ENCODE measurements at regions not wholly inside any gene's neighbourhood (a gene's known extent, or its start where the extent isn't known, plus 50 kb on each side); places are given as distances from the start of the nearest gene placed in this dataset.

- no peak overlapping the region for H3K9ac ChIP-seq (ENCODE audit: low read length in 3 of 3)
- intact Hi-C loops (cut with DNase I), result no loop called here
These were observed 583.7 kb upstream of the B3GAT1 start for GRCh38 chr11:134995741-134996140.

GRCh38 chr11:134994431-134994830, 582.4 kb upstream of the B3GAT1 start:
- DNase-seq, result no peak
- no peak overlapping the region for H3K4me3 ChIP-seq (ENCODE audit: low read length in 3 of 3)
- no peak overlapping the region for H3K9ac ChIP-seq (ENCODE audit: low read length in 3 of 3)
- intact Hi-C loops (cut with DNase I), result no loop called here
- no peak overlapping the region for H3K27ac ChIP-seq (ENCODE audit: low read depth in 2 of 2, low read length in 2 of 2)
- H3K36me3 ChIP-seq (ENCODE audit: control insufficient read depth in 2 of 3, insufficient read depth in 3 of 3, low read length in 3 of 3), result no peaks in the 10 kb centered on the region
- no peaks in the 10 kb centered on the region for H3K9me3 ChIP-seq (ENCODE audit: control insufficient read depth in 2 of 3, insufficient read depth in 1 of 3, low read length in 3 of 3)
- no peak for TF ChIP-seq CTCF (IDR thresholded peaks at IDR 0.05; ENCODE audit: borderline replicate concordance, extremely low read depth, insufficient read depth)
- no peaks in the 10 kb centered on the region for H3K4me1 ChIP-seq (ENCODE audit: control insufficient read depth in 2 of 3, insufficient read depth in 2 of 3, low read depth in 1 of 3, low read length in 3 of 3)
- FAIRE-seq, result no peak
- no peaks in the 10 kb centered on the region for H3K27me3 ChIP-seq (ENCODE audit: control insufficient read depth, insufficient read depth, low read length)

More at GRCh38 chr11:134995741-134996140, 583.7 kb upstream of the B3GAT1 start:
- Histone ChIP-seq H3K27me3 (ENCODE audit: control insufficient read depth, insufficient read depth, low read length) (no peaks in the 10 kb centered on the region), H3K4me3 (ENCODE audit: low read length in 3 of 3) (no peak overlapping the region), H3K4me1 (ENCODE audit: control insufficient read depth in 2 of 3, insufficient read depth in 2 of 3, low read depth in 1 of 3, low read length in 3 of 3) (no peaks in the 10 kb centered on the region), H3K27ac (ENCODE audit: low read depth in 2 of 2, low read length in 2 of 2) (no peak overlapping the region), H3K9me3 (ENCODE audit: control insufficient read depth in 2 of 3, insufficient read depth in 1 of 3, low read length in 3 of 3) (no peaks in the 10 kb centered on the region), H3K36me3 (ENCODE audit: control insufficient read depth in 2 of 3, insufficient read depth in 3 of 3, low read length in 3 of 3) (no peaks in the 10 kb centered on the region)
- DNase-seq (no peak), FAIRE-seq (no peak)
- no peak for TF ChIP-seq CTCF (IDR thresholded peaks at IDR 0.05; ENCODE audit: borderline replicate concordance, extremely low read depth, insufficient read depth)

GRCh38 chr11:134993691-134994243, 581.7 kb upstream of the B3GAT1 start:
- H3K9me3 ChIP-seq (ENCODE audit: control insufficient read depth in 2 of 3, insufficient read depth in 1 of 3, low read length in 3 of 3), result no peaks in the 10 kb centered on the region
- no peak overlapping the region for H3K9ac ChIP-seq (ENCODE audit: low read length in 3 of 3)
- no peaks in the 10 kb centered on the region for H3K27me3 ChIP-seq (ENCODE audit: control insufficient read depth, insufficient read depth, low read length)
- no peak for DNase-seq
- no peak overlapping the region for H3K4me3 ChIP-seq (ENCODE audit: low read length in 3 of 3)
- intact Hi-C loops (cut with DNase I), result no loop called here
- no peak for TF ChIP-seq CTCF (IDR thresholded peaks at IDR 0.05; ENCODE audit: borderline replicate concordance, extremely low read depth, insufficient read depth)
- no peaks in the 10 kb centered on the region for H3K4me1 ChIP-seq (ENCODE audit: control insufficient read depth in 2 of 3, insufficient read depth in 2 of 3, low read depth in 1 of 3, low read length in 3 of 3)
- H3K27ac ChIP-seq (ENCODE audit: low read depth in 2 of 2, low read length in 2 of 2), result no peak overlapping the region
- FAIRE-seq, result no peak
- no peaks in the 10 kb centered on the region for H3K36me3 ChIP-seq (ENCODE audit: control insufficient read depth in 2 of 3, insufficient read depth in 3 of 3, low read length in 3 of 3)

GRCh38 chr11:134992981-134993380, 580.9 kb upstream of the B3GAT1 start:
- FAIRE-seq, result no peak
- intact Hi-C loops (cut with DNase I), result no loop called here
- DNase-seq, result no peak
- H3K27me3 ChIP-seq (ENCODE audit: control insufficient read depth, insufficient read depth, low read length), result no peaks in the 10 kb centered on the region
- H3K36me3 ChIP-seq (ENCODE audit: control insufficient read depth in 2 of 3, insufficient read depth in 3 of 3, low read length in 3 of 3), result no peaks in the 10 kb centered on the region
- H3K4me1 ChIP-seq (ENCODE audit: control insufficient read depth in 2 of 3, insufficient read depth in 2 of 3, low read depth in 1 of 3, low read length in 3 of 3), result no peaks in the 10 kb centered on the region
- H3K9me3 ChIP-seq (ENCODE audit: control insufficient read depth in 2 of 3, insufficient read depth in 1 of 3, low read length in 3 of 3), result no peaks in the 10 kb centered on the region
- no peak overlapping the region for H3K9ac ChIP-seq (ENCODE audit: low read length in 3 of 3)
- no peak overlapping the region for H3K27ac ChIP-seq (ENCODE audit: low read depth in 2 of 2, low read length in 2 of 2)
- no peak overlapping the region for H3K4me3 ChIP-seq (ENCODE audit: low read length in 3 of 3)
- TF ChIP-seq CTCF (IDR thresholded peaks at IDR 0.05; ENCODE audit: borderline replicate concordance, extremely low read depth, insufficient read depth), result no peak
